PC-9 (cell line): ENCODE measurements at regions not wholly inside any gene's neighbourhood (a gene's known extent, or its start where the extent isn't known, plus 50 kb on each side); places are given as distances from the start of the nearest gene placed in this dataset.

ENCODE experiments used
- CTCF ChIP-seq: fragments of 200-600 bp; sonication (generic); conservative IDR thresholded peaks from 2 replicates; pipeline ENCODE4 v1.6.1; 2017; ENCODE audit warnings: mixed run types, antibody characterized with exemption, mild to moderate bottlenecking, moderate library complexity
- EZH2 ChIP-seq: fragments of 200-600 bp; sonication (generic); IDR thresholded peaks from 2 replicates; pipeline ENCODE4 v1.8.0; 2017; ENCODE audit warnings: antibody characterized with exemption, low read depth

- TF ChIP-seq CTCF (no peak), EZH2 (no peak)
Measured at GRCh38 chr7:153529100-153529499, 523.1 kb upstream of the DPP6 start.
